HepG2 (cell line): ENCODE measurements at regions not wholly inside any gene's neighbourhood (a gene's known extent, or its start where the extent isn't known, plus 50 kb on each side); places are given as distances from the start of the nearest gene placed in this dataset.

Experiments used
- CEBPG ChIP-seq: IDR thresholded peaks from 2 replicates; pipeline ENCODE4 v1.6.1; 2016
- ELF1 ChIP-seq: sonication (generic); formaldehyde crosslinking; IDR thresholded peaks from 2 replicates; pipeline ENCODE4 v1.4.0; 2020; ENCODE audit warnings: missing genetic modification reagents
- ESRRA ChIP-seq: sonication (generic); formaldehyde crosslinking; IDR thresholded peaks from 2 replicates; pipeline ENCODE4 v1.5.1; 2020; ENCODE audit warnings: mild to moderate bottlenecking, low read depth, missing genetic modification reagents
- MIER2 ChIP-seq: IDR thresholded peaks from 2 replicates; pipeline ENCODE4 v1.6.1; 2016; ENCODE audit warnings: missing biosample characterization, missing genetic modification reagents
- MTF1 ChIP-seq: sonication (generic); formaldehyde crosslinking; IDR thresholded peaks from 2 replicates; pipeline ENCODE4 v1.5.0; 2020; ENCODE audit warnings: missing genetic modification reagents
- NFKBIZ ChIP-seq: IDR thresholded peaks from 2 replicates; pipeline ENCODE4 v1.6.1; 2018; ENCODE audit warnings: missing genetic modification reagents, missing compliant biosample characterization
- NR2F1 ChIP-seq, 2 experiments: fragments of 450-650 bp in 1 of 2; formaldehyde crosslinking in 1 of 2; IDR thresholded peaks; 2 replicates each; pipeline versions ENCODE4 v1.5.0 to v1.6.1; 2016 to 2020; ENCODE audit warnings: mild to moderate bottlenecking in 1 of 2, missing compliant biosample characterization in 1 of 2, missing genetic modification reagents in 1 of 2, moderate library complexity in 1 of 2
- RBFOX2 ChIP-seq: fragments of 200-400 bp; formaldehyde crosslinking; IDR thresholded peaks from 2 replicates; pipeline ENCODE4 v1.6.1; 2017; ENCODE audit warnings: low read depth, mild to moderate bottlenecking, low read length
- SALL1 ChIP-seq: sonication (generic); formaldehyde crosslinking; IDR thresholded peaks from 2 replicates; pipeline ENCODE4 v1.8.0; 2022; ENCODE audit warnings: mild to moderate bottlenecking, missing genetic modification reagents
- SMYD3 ChIP-seq: sonication (generic); formaldehyde crosslinking; IDR thresholded peaks from 2 replicates; pipeline ENCODE4 v1.8.1; 2023; ENCODE audit warnings: mild to moderate bottlenecking, missing genetic modification reagents
- SRY ChIP-seq: sonication (generic); formaldehyde crosslinking; IDR thresholded peaks from 2 replicates; pipeline ENCODE4 v1.8.0; 2022; ENCODE audit warnings: mild to moderate bottlenecking, missing genetic modification reagents
- TEF ChIP-seq: sonication (generic); formaldehyde crosslinking; IDR thresholded peaks from 2 replicates; pipeline ENCODE4 v1.5.0; 2020; ENCODE audit warnings: missing genetic modification reagents
- ZFX ChIP-seq: sonication (generic); formaldehyde crosslinking; IDR thresholded peaks from 2 replicates; pipeline ENCODE4 v1.4.0; 2020; ENCODE audit warnings: mild to moderate bottlenecking, low read depth, missing genetic modification reagents, moderate library complexity
- ZNF275 ChIP-seq: sonication (generic); formaldehyde crosslinking; IDR thresholded peaks from 2 replicates; pipeline ENCODE4 v1.8.0; 2022; ENCODE audit warnings: missing genetic modification reagents, mild to moderate bottlenecking, inconsistent platforms, borderline replicate concordance
- ZNF431 ChIP-seq: sonication (generic); formaldehyde crosslinking; IDR thresholded peaks from 2 replicates; pipeline ENCODE4 v1.9.0; 2022; ENCODE audit warnings: missing genetic modification reagents, low read depth, mild to moderate bottlenecking, borderline replicate concordance
- ZNF510 ChIP-seq: sonication (generic); formaldehyde crosslinking; IDR thresholded peaks from 2 replicates; pipeline ENCODE4 v1.4.0; 2020; ENCODE audit warnings: low read depth, mild to moderate bottlenecking, missing genetic modification reagents
- TF ChIP-seq, protein P1 (sequence below): sonication (generic); formaldehyde crosslinking; IDR thresholded peaks from 2 replicates; pipeline ENCODE4 v1.8.1; 2023; ENCODE audit warnings: missing genetic modification reagents, inconsistent platforms, borderline replicate concordance
- TF ChIP-seq, protein P2 (sequence below): sonication (generic); formaldehyde crosslinking; IDR thresholded peaks from 2 replicates; pipeline ENCODE4 v1.4.0; 2020; ENCODE audit warnings: mild to moderate bottlenecking, missing genetic modification reagents
- TF ChIP-seq, protein P3 (sequence below): sonication (generic); formaldehyde crosslinking; IDR thresholded peaks from 2 replicates; pipeline ENCODE4 v1.5.1; 2020; ENCODE audit warnings: missing genetic modification reagents, mild to moderate bottlenecking, borderline replicate concordance

GRCh38 chr20:50330504-50331313 is 140.1 kb downstream of the CEBPB start (continued):
- no peak for TF ChIP-seq RBFOX2
- peak; percentile 17; the same call in 1 of the 2 replicates for TF ChIP-seq ZFX (CRISPR knock-in tag)
- TF ChIP-seq NFKBIZ (CRISPR knock-in tag) = no peak
- TF ChIP-seq ZNF275 (CRISPR knock-in tag) = no peak
- TF ChIP-seq, protein P1, sequence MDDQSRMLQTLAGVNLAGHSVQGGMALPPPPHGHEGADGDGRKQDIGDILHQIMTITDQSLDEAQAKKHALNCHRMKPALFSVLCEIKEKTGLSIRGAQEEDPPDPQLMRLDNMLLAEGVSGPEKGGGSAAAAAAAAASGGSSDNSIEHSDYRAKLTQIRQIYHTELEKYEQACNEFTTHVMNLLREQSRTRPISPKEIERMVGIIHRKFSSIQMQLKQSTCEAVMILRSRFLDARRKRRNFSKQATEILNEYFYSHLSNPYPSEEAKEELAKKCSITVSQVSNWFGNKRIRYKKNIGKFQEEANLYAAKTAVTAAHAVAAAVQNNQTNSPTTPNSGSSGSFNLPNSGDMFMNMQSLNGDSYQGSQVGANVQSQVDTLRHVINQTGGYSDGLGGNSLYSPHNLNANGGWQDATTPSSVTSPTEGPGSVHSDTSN (CRISPR knock-in tag) = no peak
- TF ChIP-seq ELF1 (CRISPR knock-in tag) = peak; percentile 52; the same call in 1 of the 2 replicates
- no peak for TF ChIP-seq SRY (CRISPR knock-in tag)
- 0 out of 2 replicates have a peak, but pooled peaks have one; percentile 19 for TF ChIP-seq ZNF431 (CRISPR knock-in tag)
- 0 out of 2 replicates have a peak, but pooled peaks have one; percentile 16 for TF ChIP-seq MIER2 (CRISPR knock-in tag)
- TF ChIP-seq MTF1 = no peak
- TF ChIP-seq SMYD3 (CRISPR knock-in tag) = no peak
- TF ChIP-seq, protein P2, sequence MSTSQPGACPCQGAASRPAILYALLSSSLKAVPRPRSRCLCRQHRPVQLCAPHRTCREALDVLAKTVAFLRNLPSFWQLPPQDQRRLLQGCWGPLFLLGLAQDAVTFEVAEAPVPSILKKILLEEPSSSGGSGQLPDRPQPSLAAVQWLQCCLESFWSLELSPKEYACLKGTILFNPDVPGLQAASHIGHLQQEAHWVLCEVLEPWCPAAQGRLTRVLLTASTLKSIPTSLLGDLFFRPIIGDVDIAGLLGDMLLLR = no peak; the same call in 1 of the 2 replicates
- no peak for TF ChIP-seq CEBPG (CRISPR knock-in tag)
- 0 out of 2 replicates have a peak, but pooled peaks have one; percentile 63 for TF ChIP-seq ZNF510 (CRISPR knock-in tag)
- TF ChIP-seq NR2F1 (CRISPR knock-in tag; IDR thresholded peaks at IDR 0.05) = no peak
- TF ChIP-seq, protein P3, sequence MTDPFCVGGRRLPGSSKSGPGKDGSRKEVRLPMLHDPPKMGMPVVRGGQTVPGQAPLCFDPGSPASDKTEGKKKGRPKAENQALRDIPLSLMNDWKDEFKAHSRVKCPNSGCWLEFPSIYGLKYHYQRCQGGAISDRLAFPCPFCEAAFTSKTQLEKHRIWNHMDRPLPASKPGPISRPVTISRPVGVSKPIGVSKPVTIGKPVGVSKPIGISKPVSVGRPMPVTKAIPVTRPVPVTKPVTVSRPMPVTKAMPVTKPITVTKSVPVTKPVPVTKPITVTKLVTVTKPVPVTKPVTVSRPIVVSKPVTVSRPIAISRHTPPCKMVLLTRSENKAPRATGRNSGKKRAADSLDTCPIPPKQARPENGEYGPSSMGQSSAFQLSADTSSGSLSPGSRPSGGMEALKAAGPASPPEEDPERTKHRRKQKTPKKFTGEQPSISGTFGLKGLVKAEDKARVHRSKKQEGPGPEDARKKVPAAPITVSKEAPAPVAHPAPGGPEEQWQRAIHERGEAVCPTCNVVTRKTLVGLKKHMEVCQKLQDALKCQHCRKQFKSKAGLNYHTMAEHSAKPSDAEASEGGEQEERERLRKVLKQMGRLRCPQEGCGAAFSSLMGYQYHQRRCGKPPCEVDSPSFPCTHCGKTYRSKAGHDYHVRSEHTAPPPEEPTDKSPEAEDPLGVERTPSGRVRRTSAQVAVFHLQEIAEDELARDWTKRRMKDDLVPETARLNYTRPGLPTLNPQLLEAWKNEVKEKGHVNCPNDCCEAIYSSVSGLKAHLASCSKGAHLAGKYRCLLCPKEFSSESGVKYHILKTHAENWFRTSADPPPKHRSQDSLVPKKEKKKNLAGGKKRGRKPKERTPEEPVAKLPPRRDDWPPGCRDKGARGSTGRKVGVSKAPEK (CRISPR knock-in tag) = no peak
- peak; percentile 51 for TF ChIP-seq SALL1
- no peak for TF ChIP-seq TEF (CRISPR knock-in tag)
- no peak for TF ChIP-seq ESRRA (CRISPR knock-in tag)
